ENCODE measurements at regions not wholly inside any gene's neighbourhood (a gene's known extent, or its start where the extent isn't known, plus 50 kb on each side); places are given as distances from the start of the nearest gene placed in this dataset.
A peak's percentile ranks its signal among the peaks of the same experiment; 100 is the strongest.

GRCh38 chr2:196390243-196391148 is 219.1 kb upstream of the STK17B start (continued):
- no peak for TF ChIP-seq PRMT5 (CRISPR knock-in tag; IDR thresholded peaks at IDR 0.05)
- no peak for TF ChIP-seq ZKSCAN3 (CRISPR knock-in tag; IDR thresholded peaks at IDR 0.05)
- TF ChIP-seq TEAD2 (tag; IDR thresholded peaks at IDR 0.05): no peak
- TF ChIP-seq TCF3 (CRISPR knock-in tag; IDR thresholded peaks at IDR 0.05): peak; percentile 74
- no peak for TF ChIP-seq RAD51 (IDR thresholded peaks at IDR 0.05; ENCODE audit: borderline replicate concordance, low read depth)
- TF ChIP-seq ETV1 (tag; conservative IDR thresholded peaks at IDR 0.05; ENCODE audit: low read depth): no peak

GRCh38 chr2:196391149-196391479 is 219.7 kb upstream of the STK17B start:
- 83% methylated on average over 1 of the region's 1 CpG for WGBS (ENCODE audit: insufficient coverage, low coverage, missing lambda C conversion rate)
- peak; percentile 3; the same call in 1 of the 2 replicates for TF ChIP-seq CBFA2T3 (IDR thresholded peaks at IDR 0.05)
- TF ChIP-seq ZNF785 (CRISPR knock-in tag; IDR thresholded peaks at IDR 0.05): no peak
- TF ChIP-seq MEIS2 (IDR thresholded peaks at IDR 0.05; ENCODE audit: partially characterized antibody): peak; percentile 69
- TF ChIP-seq PPARD (CRISPR knock-in tag; IDR thresholded peaks at IDR 0.05): no peak
- TF ChIP-seq PBX2 (CRISPR knock-in tag; IDR thresholded peaks at IDR 0.05; ENCODE audit: low read depth): no peak
- TF ChIP-seq PBX2 (tag; conservative IDR thresholded peaks at IDR 0.05; ENCODE audit: low read depth): 0 out of 2 replicates have a peak, but pooled peaks have one; percentile 13
- no peak for TF ChIP-seq SMAD2 (IDR thresholded peaks at IDR 0.05; ENCODE audit: low read depth, low read length)
- no peak for TF ChIP-seq PHF20 (IDR thresholded peaks at IDR 0.05; ENCODE audit: partially characterized antibody)
- TF ChIP-seq NONO (IDR thresholded peaks at IDR 0.05; ENCODE audit: low read depth in 2 of 2, low read length in 1 of 2): no peak
- Histone ChIP-seq H3K9ac (ENCODE audit: insufficient read depth in 1 of 2, low read depth in 2 of 2, low read length in 2 of 2) (no peak overlapping the region), H3K9me1 (ENCODE audit: control insufficient read depth, insufficient read depth, low read length) (no peaks in the 10 kb centered on the region), H3K79me2 (ENCODE audit: control insufficient read depth, insufficient read depth, low read length) (no peaks in the 10 kb centered on the region), H3K27me3 (ENCODE audit: control insufficient read depth in 2 of 2, insufficient read depth in 2 of 2, low read length in 2 of 2) (no peaks in the 10 kb centered on the region), H3K36me3 (ENCODE audit: control insufficient read depth, insufficient read depth, low read length) (no peaks in the 10 kb centered on the region), H3K4me1 (replicated peaks in 1 of 2; ENCODE audit: control insufficient read depth in 2 of 2, insufficient read depth in 2 of 2, low read length in 2 of 2) (peaks cover 5 to 20% of the 10 kb centered on the region in 2 experiments), H3K4me2 (ENCODE audit: insufficient read depth, low read length) (no peak overlapping the region), H3K9me3 (replicated peaks; ENCODE audit: control insufficient read depth, insufficient read depth, low read depth, low read length) (no peaks in the 10 kb centered on the region), H3K27ac (ENCODE audit: extremely low read depth, low read depth, low read length) (no peak overlapping the region), H4K20me1 (replicated peaks; ENCODE audit: control insufficient read depth, insufficient read depth, low read length) (no peaks in the 10 kb centered on the region), H3K4me3 (no peak overlapping the region), H2AFZ (ENCODE audit: low read depth, low read length) (peak overlapping the region; percentile 54; the same call in 1 of the 2 replicates)
- ChIA-PET POLR2A (interaction anchor here (1.0 kb wide), 1 partner anchor 11 kb away, joined by 4 read pairs; no protein-coding TSS in a partner anchor), CTCF (ENCODE audit: low intra/inter-chr PET ratio) (no interaction called here)
- ATAC-seq: peak; percentile 58
- FAIRE-seq: no peak
- no peak for DNase-seq (ENCODE audit: extremely low read depth in 1 of 4, low spot score in 3 of 4)
- intact Hi-C loops (cut with micrococcal nuclease): no loop called here
- BruUV-seq (replicated peaks): no TSS peak
- in situ Hi-C loops (cut with MboI): no loop called here
